WTC11 (cell line): ENCODE measurements at regions not wholly inside any gene's neighbourhood (a gene's known extent, or its start where the extent isn't known, plus 50 kb on each side); places are given as distances from the start of the nearest gene placed in this dataset.

ENCODE experiments used
- CBFB ChIP-seq: sonication (generic); formaldehyde crosslinking; IDR thresholded peaks from 2 replicates; pipeline ENCODE4 v1.8.1; 2022; ENCODE audit warnings: mild to moderate bottlenecking, low read depth, missing genetic modification reagents
- CREB1 ChIP-seq: sonication (generic); formaldehyde crosslinking; IDR thresholded peaks from 2 replicates; pipeline ENCODE4 v1.8.0; 2023; ENCODE audit warnings: mild to moderate bottlenecking, missing genetic modification reagents
- CTCF ChIP-seq: fragments of 200-600 bp; IDR thresholded peaks from 2 replicates; pipeline ENCODE4 v1.8.0; 2022; ENCODE audit warnings: antibody characterized with exemption
- E2F5 ChIP-seq: sonication (generic); formaldehyde crosslinking; IDR thresholded peaks from 2 replicates; pipeline ENCODE4 v1.8.1; 2022; ENCODE audit warnings: mild to moderate bottlenecking, moderate library complexity, missing genetic modification reagents
- FOXP4 ChIP-seq: sonication (generic); formaldehyde crosslinking; IDR thresholded peaks from 2 replicates; pipeline ENCODE4 v1.8.0; 2022; ENCODE audit warnings: mild to moderate bottlenecking, missing genetic modification reagents
- NR1H2 ChIP-seq: sonication (generic); formaldehyde crosslinking; IDR thresholded peaks from 2 replicates; pipeline ENCODE4 v1.9.0; 2021; ENCODE audit warnings: mild to moderate bottlenecking, moderate library complexity, missing genetic modification reagents
- NR2C2 ChIP-seq: sonication (generic); formaldehyde crosslinking; IDR thresholded peaks from 2 replicates; pipeline ENCODE4 v1.8.0; 2022; ENCODE audit warnings: mild to moderate bottlenecking, missing genetic modification reagents
- SP1 ChIP-seq: sonication (generic); formaldehyde crosslinking; conservative IDR thresholded peaks from 2 replicates; pipeline ENCODE4 v1.8.1; 2022; ENCODE audit warnings: missing genetic modification reagents
- STAT6 ChIP-seq: sonication (generic); formaldehyde crosslinking; conservative IDR thresholded peaks from 2 replicates; pipeline ENCODE4 v1.8.1; 2023; ENCODE audit warnings: mild to moderate bottlenecking, low read depth, missing genetic modification reagents, moderate library complexity
- ZNF396 ChIP-seq: fragments of 250-450 bp; sonication (Bioruptor Pico); IDR thresholded peaks from 2 replicates; pipeline ENCODE4 v1.8.0; 2021; ENCODE audit warnings: mild to moderate bottlenecking, moderate library complexity, borderline replicate concordance

- TF ChIP-seq CTCF: no peak
- no peak for TF ChIP-seq E2F5 (CRISPR knock-in tag)
- no peak for TF ChIP-seq ZNF396 (CRISPR knock-in tag)
- TF ChIP-seq NR1H2 (CRISPR knock-in tag): no peak
- no peak for TF ChIP-seq CREB1 (CRISPR knock-in tag)
- no peak for TF ChIP-seq CBFB
- TF ChIP-seq STAT6 (CRISPR knock-in tag): no peak
- TF ChIP-seq NR2C2 (CRISPR knock-in tag): no peak
- no peak for TF ChIP-seq SP1
- TF ChIP-seq FOXP4 (CRISPR knock-in tag): no peak
These were observed 187.3 kb downstream of the DIRAS2 start for GRCh38 chr9:90455316-90455715.
